Thyroid gland (tissue), 4 donors: ENCODE measurements at regions not wholly inside any gene's neighbourhood (a gene's known extent, or its start where the extent isn't known, plus 50 kb on each side); places are given as distances from the start of the nearest gene placed in this dataset.

ENCODE experiments used
- POLR2A ChIP-seq, 2 donors: fragments of 450-650 bp; IDR thresholded peaks; one replicate each; pipeline ENCODE4 v1.6.1; 2017; ENCODE audit warnings: antibody characterized with exemption in 2 of 2, mild to moderate bottlenecking in 2 of 2, moderate library complexity in 1 of 2
- TF ChIP-seq, protein P1 (sequence below), 6 experiments: fragments of 200-600 bp in 3 of 6; fragments of 450-650 bp in 3 of 6; sonication (generic) in 3 of 6; IDR thresholded peaks; one replicate each; pipeline ENCODE4 v1.5.1; 2016 to 2019; ENCODE audit warnings: antibody characterized with exemption in 6 of 6, mild to moderate bottlenecking in 2 of 6, inconsistent platforms in 1 of 6, moderate library complexity in 1 of 6

DNA sequence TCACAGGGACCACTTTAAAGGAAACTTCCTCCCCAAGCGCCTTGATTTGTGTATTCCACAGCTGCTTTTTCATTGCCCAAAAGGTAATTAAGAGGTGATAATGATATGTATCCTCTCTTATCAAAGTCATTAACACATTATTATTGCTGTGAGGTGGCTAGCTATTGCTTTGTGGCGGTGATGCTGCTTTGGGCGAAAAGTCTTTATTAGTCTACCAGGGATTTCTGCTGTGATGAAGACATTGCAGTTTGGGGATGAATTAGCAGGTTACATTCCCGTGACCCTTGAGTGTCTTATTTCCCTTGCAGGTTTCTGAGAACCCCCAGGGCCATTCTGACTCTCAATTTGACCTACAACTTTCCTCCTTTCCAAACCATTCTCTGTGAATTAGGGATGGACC is 143.4 kb upstream of the SOX4 start:
- TF ChIP-seq, protein P1, sequence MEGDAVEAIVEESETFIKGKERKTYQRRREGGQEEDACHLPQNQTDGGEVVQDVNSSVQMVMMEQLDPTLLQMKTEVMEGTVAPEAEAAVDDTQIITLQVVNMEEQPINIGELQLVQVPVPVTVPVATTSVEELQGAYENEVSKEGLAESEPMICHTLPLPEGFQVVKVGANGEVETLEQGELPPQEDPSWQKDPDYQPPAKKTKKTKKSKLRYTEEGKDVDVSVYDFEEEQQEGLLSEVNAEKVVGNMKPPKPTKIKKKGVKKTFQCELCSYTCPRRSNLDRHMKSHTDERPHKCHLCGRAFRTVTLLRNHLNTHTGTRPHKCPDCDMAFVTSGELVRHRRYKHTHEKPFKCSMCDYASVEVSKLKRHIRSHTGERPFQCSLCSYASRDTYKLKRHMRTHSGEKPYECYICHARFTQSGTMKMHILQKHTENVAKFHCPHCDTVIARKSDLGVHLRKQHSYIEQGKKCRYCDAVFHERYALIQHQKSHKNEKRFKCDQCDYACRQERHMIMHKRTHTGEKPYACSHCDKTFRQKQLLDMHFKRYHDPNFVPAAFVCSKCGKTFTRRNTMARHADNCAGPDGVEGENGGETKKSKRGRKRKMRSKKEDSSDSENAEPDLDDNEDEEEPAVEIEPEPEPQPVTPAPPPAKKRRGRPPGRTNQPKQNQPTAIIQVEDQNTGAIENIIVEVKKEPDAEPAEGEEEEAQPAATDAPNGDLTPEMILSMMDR (IDR thresholded peaks at IDR 0.05), result no peak
- no peak for TF ChIP-seq POLR2A (IDR thresholded peaks at IDR 0.05)
